Mucosa of descending colon (tissue), 3 donors: ENCODE measurements at regions not wholly inside any gene's neighbourhood (a gene's known extent, or its start where the extent isn't known, plus 50 kb on each side); places are given as distances from the start of the nearest gene placed in this dataset.

Experiments used
- ATAC-seq: fragments of 200-7000 bp; cut with Tn5 transposase; one replicate; pipeline ENCODE4 v1.9.1; 2020; ENCODE audit warnings: mild to moderate bottlenecking, moderate library complexity
- DNase-seq, 3 donors: peaks; one replicate each; pipeline ENCODE4 v3.0.0-alpha.2; 2020
- H3K36me3 ChIP-seq: fragments of 200-600 bp; one replicate; pipeline ENCODE4 v1.8.0; 2021; ENCODE audit warnings: low read depth, mild to moderate bottlenecking
- H3K4me1 ChIP-seq: fragments of 200-600 bp; one replicate; pipeline ENCODE4 v1.8.0; 2021; ENCODE audit warnings: low read depth, mild to moderate bottlenecking
- H3K4me3 ChIP-seq: fragments of 200-600 bp; one replicate; pipeline ENCODE4 v1.8.0; 2021; ENCODE audit warnings: mild to moderate bottlenecking
- H3K9me3 ChIP-seq: fragments of 200-600 bp; one replicate; pipeline ENCODE4 v1.8.0; 2021; ENCODE audit warnings: mild to moderate bottlenecking
- CTCF ChIP-seq: fragments of 200-600 bp; IDR thresholded peaks from one replicate; pipeline ENCODE4 v1.8.0; 2022; ENCODE audit warnings: antibody characterized with exemption, mild to moderate bottlenecking
- intact Hi-C, 2 donors: fragments of 100-400 bp; cut with DNase I in 1 of 2; cut with micrococcal nuclease in 1 of 2; formaldehyde crosslinking; loops; one replicate each; pipeline versions ENCODE4 v1.11.0 to v1.11.1; 2022; cut with DNase I, micrococcal nuclease
- donor health status: DM: no; HTN: no; CAD: no; lungs with moderate emphysema.
- donor health status: DM: no; HTN: no; CAD: no.
- donor health status: DM: no; HTN: yes; CAD: no.

- intact Hi-C loops: no loop called here
- DNase-seq (no peak), ATAC-seq (no peak)
- H3K4me1 ChIP-seq: no peaks in the 10 kb centered on the region
- TF ChIP-seq CTCF: no peak
- no peaks in the 10 kb centered on the region for H3K36me3 ChIP-seq
- no peak overlapping the region for H3K4me3 ChIP-seq
- H3K9me3 ChIP-seq: no peaks in the 10 kb centered on the region
These were observed 51.8 kb upstream of the B3GALNT1 start for GRCh38 chr3:161156936-161157335.

GRCh38 chr3:161161603-161162002 is 56.5 kb upstream of the B3GALNT1 start:
- ATAC-seq (no peak), DNase-seq (no peak)
- intact Hi-C loops: no loop called here
- H3K4me1 ChIP-seq: no peaks in the 10 kb centered on the region
- no peak for TF ChIP-seq CTCF
- H3K36me3 ChIP-seq: no peaks in the 10 kb centered on the region
- no peaks in the 10 kb centered on the region for H3K9me3 ChIP-seq
- H3K4me3 ChIP-seq: no peak overlapping the region

- intact Hi-C loops: no loop called here
- ATAC-seq: no peak
- Histone ChIP-seq H3K36me3 (no peaks in the 10 kb centered on the region), H3K4me1 (no peaks in the 10 kb centered on the region), H3K9me3 (no peaks in the 10 kb centered on the region), H3K4me3 (no peak overlapping the region)
- no peak for DNase-seq
- no peak for TF ChIP-seq CTCF
These were observed 57.8 kb upstream of the NMD3 start for GRCh38 chr3:161163297-161163696.

GRCh38 chr3:161166051-161166450 is 55.1 kb upstream of the NMD3 start:
- H3K4me3 ChIP-seq: no peak overlapping the region
- DNase-seq: no peak
- TF ChIP-seq CTCF: no peak
- ATAC-seq: no peak
- H3K36me3 ChIP-seq: no peaks in the 10 kb centered on the region
- intact Hi-C loops: no loop called here
- H3K9me3 ChIP-seq: no peaks in the 10 kb centered on the region
- H3K4me1 ChIP-seq: no peaks in the 10 kb centered on the region

- ATAC-seq (no peak), DNase-seq (peak in 1 of 3 donors; percentile 17)
- TF ChIP-seq CTCF: no peak
- Histone ChIP-seq H3K4me3 (no peak overlapping the region), H3K9me3 (no peaks in the 10 kb centered on the region), H3K36me3 (no peaks in the 10 kb centered on the region), H3K4me1 (no peaks in the 10 kb centered on the region)
- intact Hi-C loops: no loop called here
These were observed 50.0 kb upstream of the NMD3 start for GRCh38 chr3:161171113-161171512.
